ENCODE measurements at regions not wholly inside any gene's neighbourhood (a gene's known extent, or its start where the extent isn't known, plus 50 kb on each side); places are given as distances from the start of the nearest gene placed in this dataset.

GRCh38 chr3:28905798-28906197 is 375.1 kb upstream of the RBMS3 start:
- H3K4me3 ChIP-seq (ENCODE audit: low read depth, low read length): no peak overlapping the region
- no peak for DNase-seq (ENCODE audit: low read depth)
- no peak for TF ChIP-seq CTCF (conservative IDR thresholded peaks at IDR 0.05; ENCODE audit: low read depth, low read length)

GRCh38 chr3:28906561-28907310 is 374.1 kb upstream of the RBMS3 start:
- DNase-seq (ENCODE audit: low read depth): no peak
- no peak for TF ChIP-seq CTCF (conservative IDR thresholded peaks at IDR 0.05; ENCODE audit: low read depth, low read length)
- no peak overlapping the region for H3K4me3 ChIP-seq (ENCODE audit: low read depth, low read length)

- DNase-seq (ENCODE audit: low read depth): no peak
- TF ChIP-seq CTCF (conservative IDR thresholded peaks at IDR 0.05; ENCODE audit: low read depth, low read length): no peak
- no peak overlapping the region for H3K4me3 ChIP-seq (ENCODE audit: low read depth, low read length)
Measured at GRCh38 chr3:28907616-28908015, 373.3 kb upstream of the RBMS3 start.

- no peak overlapping the region for H3K4me3 ChIP-seq (ENCODE audit: low read depth, low read length)
- DNase-seq (ENCODE audit: low read depth): no peak
- no peak for TF ChIP-seq CTCF (conservative IDR thresholded peaks at IDR 0.05; ENCODE audit: low read depth, low read length)
Measured at GRCh38 chr3:28912120-28912885, 368.6 kb upstream of the RBMS3 start.

GRCh38 chr3:28915741-28916500 is 364.9 kb upstream of the RBMS3 start:
- H3K4me3 ChIP-seq (ENCODE audit: low read depth, low read length): no peak overlapping the region
- peak; percentile 46 for TF ChIP-seq CTCF (conservative IDR thresholded peaks at IDR 0.05; ENCODE audit: low read depth, low read length)
- DNase-seq (ENCODE audit: low read depth): no peak

GRCh38 chr3:28916713-28917499 is 364.0 kb upstream of the RBMS3 start:
- DNase-seq (ENCODE audit: low read depth): no peak
- TF ChIP-seq CTCF (conservative IDR thresholded peaks at IDR 0.05; ENCODE audit: low read depth, low read length): peak; percentile 66
- peak overlapping the region; percentile 31 for H3K4me3 ChIP-seq (ENCODE audit: low read depth, low read length)

Measured in epithelial cell of proximal tubule (primary cell).